Cardiac muscle cell (in vitro differentiated cells and primary cell): ENCODE measurements at regions not wholly inside any gene's neighbourhood (a gene's known extent, or its start where the extent isn't known, plus 50 kb on each side); places are given as distances from the start of the nearest gene placed in this dataset.
"Not testable (repeated sequence)": the region's sequence is repeated elsewhere in the genome, so short reads cannot be mapped to it uniquely, and the experiment has no call there.

Experiments used
- DNase-seq, 2 donors: peaks; one replicate each; pipeline versions ENCODE4 v3.0.0 to v3.0.0-alpha.2; 2010 to 2017; ENCODE audit warnings: low read depth in 1 of 2, low spot score in 1 of 2
- H3K27ac ChIP-seq: fragments of 200-600 bp; sonication (generic); 2 replicates; pipeline ENCODE4 v1.5.1; 2016
- H3K27me3 ChIP-seq: fragments of 200-600 bp; sonication (generic); 2 replicates; pipeline ENCODE4 v1.6.0; 2016; ENCODE audit warnings: control low read depth
- H3K36me3 ChIP-seq: fragments of 200-600 bp; sonication (generic); 2 replicates; pipeline ENCODE4 v1.5.1; 2016; ENCODE audit warnings: control low read depth
- H3K4me1 ChIP-seq: fragments of 200-600 bp; sonication (generic); 2 replicates; pipeline ENCODE4 v1.8.1; 2017; ENCODE audit warnings: low read depth, mild to moderate bottlenecking, mixed run types
- H3K4me3 ChIP-seq: fragments of 200-600 bp; sonication (generic); 2 replicates; pipeline ENCODE4 v1.5.1; 2016; ENCODE audit warnings: mild to moderate bottlenecking
- H3K9me3 ChIP-seq: fragments of 200-600 bp; sonication (generic); 2 replicates; pipeline ENCODE4 v1.5.1; 2017; ENCODE audit warnings: low read depth, mild to moderate bottlenecking, control low read depth
- CTCF ChIP-seq: IDR thresholded peaks from 2 replicates; pipeline ENCODE4 v1.5.1; 2012; ENCODE audit warnings: low read depth, mild to moderate bottlenecking, low read length

GRCh38 chr19:27964185-27964584 is 1248.8 kb downstream of the UQCRFS1 start:
- H3K27me3 ChIP-seq: peaks cover 12% of the 10 kb centered on the region
- no peak for TF ChIP-seq CTCF
- peak in 1 of 2 donors; percentile 38 for DNase-seq

GRCh38 chr19:27962264-27962663 is 1250.7 kb downstream of the UQCRFS1 start:
- peak in 1 of 2 donors; percentile 42 for DNase-seq
- Histone ChIP-seq H3K4me3 (no peak overlapping the region), H3K36me3 (no peaks in the 10 kb centered on the region), H3K9me3 (no peaks in the 10 kb centered on the region), H3K27me3 (peaks cover 12% of the 10 kb centered on the region), H3K27ac (no peak overlapping the region), H3K4me1 (no peaks in the 10 kb centered on the region)
- no peak for TF ChIP-seq CTCF

More at GRCh38 chr19:27964185-27964584, 1248.8 kb downstream of the UQCRFS1 start:
- Histone ChIP-seq H3K9me3 (no peaks in the 10 kb centered on the region), H3K27ac (no peak overlapping the region), H3K36me3 (no peaks in the 10 kb centered on the region), H3K4me1 (no peaks in the 10 kb centered on the region), H3K4me3 (no peak overlapping the region)

- Histone ChIP-seq H3K4me3 (no peak overlapping the region), H3K4me1 (no peaks in the 10 kb centered on the region), H3K9me3 (no peaks in the 10 kb centered on the region), H3K27ac (no peak overlapping the region), H3K36me3 (no peaks in the 10 kb centered on the region), H3K27me3 (no peaks in the 10 kb centered on the region)
- DNase-seq: no peak
- no peak for TF ChIP-seq CTCF
Observed at GRCh38 chr19:27955485-27956480, 1257.2 kb downstream of the UQCRFS1 start.

GRCh38 chr19:27942607-27943006 is 1270.3 kb downstream of the UQCRFS1 start:
- H3K9me3 ChIP-seq, H3K27ac ChIP-seq, H3K27me3 ChIP-seq, DNase-seq, H3K4me3 ChIP-seq, H3K36me3 ChIP-seq, H3K4me1 ChIP-seq: not testable (repeated sequence)

- H3K4me1 ChIP-seq: no peaks in the 10 kb centered on the region
- H3K27ac ChIP-seq: no peak overlapping the region
- no peaks in the 10 kb centered on the region for H3K9me3 ChIP-seq
Observed at GRCh38 chr19:27936139-27936538, 1276.8 kb downstream of the UQCRFS1 start.

More at GRCh38 chr19:27936139-27936538, 1276.8 kb downstream of the UQCRFS1 start:
- Histone ChIP-seq H3K4me3 (no peak overlapping the region), H3K27me3 (no peaks in the 10 kb centered on the region), H3K36me3 (no peaks in the 10 kb centered on the region)
- DNase-seq: no peak
- TF ChIP-seq CTCF: no peak
